Transverse colon (tissue), 4 donors: ENCODE measurements at regions not wholly inside any gene's neighbourhood (a gene's known extent, or its start where the extent isn't known, plus 50 kb on each side); places are given as distances from the start of the nearest gene placed in this dataset.

Experiments used
- DNase-seq: peaks from one replicate; pipeline ENCODE4 v3.0.0-alpha.2; 2019
- H3K27ac ChIP-seq, 4 donors: fragments of 200-600 bp; sonication (generic); 2 replicates each; pipeline ENCODE4 v1.5.1; 2016 to 2018; ENCODE audit warnings: inconsistent platforms in 4 of 4
- H3K27me3 ChIP-seq: fragments of 200-600 bp; sonication (generic); 2 replicates; pipeline ENCODE4 v1.5.1; 2017; ENCODE audit warnings: inconsistent platforms
- H3K36me3 ChIP-seq, 4 donors: fragments of 200-600 bp; sonication (generic); 2 replicates each; pipeline ENCODE4 v1.5.1; 2017 to 2019; ENCODE audit warnings: inconsistent platforms in 4 of 4
- H3K4me1 ChIP-seq, 4 donors: fragments of 200-600 bp; sonication (generic); 2 replicates each; pipeline ENCODE4 v1.5.1; 2017 to 2020; ENCODE audit warnings: inconsistent platforms in 4 of 4
- H3K4me3 ChIP-seq, 4 donors: fragments of 200-600 bp; sonication (generic); 1 replicate in 1 of 4; 2 replicates in 3 of 4; pipeline versions ENCODE4 v1.5.1 to v1.6.1; 2017 to 2019; ENCODE audit warnings: inconsistent platforms in 4 of 4
- H3K9me3 ChIP-seq, 2 donors: fragments of 200-600 bp; sonication (generic); 2 replicates each; pipeline ENCODE4 v1.5.1; 2017 to 2019; ENCODE audit warnings: inconsistent platforms in 2 of 2
- EP300 ChIP-seq: sonication (generic); formaldehyde crosslinking; IDR thresholded peaks from one replicate; pipeline ENCODE4 v1.6.1; 2017; ENCODE audit warnings: antibody characterized with exemption, low read depth
- POLR2A ChIP-seq: fragments of 450-650 bp; IDR thresholded peaks from one replicate; pipeline ENCODE4 v1.6.1; 2016; ENCODE audit warnings: antibody characterized with exemption, mild to moderate bottlenecking, moderate library complexity
- POLR2AphosphoS5 ChIP-seq, 3 donors: sonication (generic); formaldehyde crosslinking; IDR thresholded peaks; one replicate each; pipeline ENCODE4 v1.6.1; 2016; ENCODE audit warnings: antibody characterized with exemption in 3 of 3
- WGBS, 2 donors: methylation state at CpG; one replicate each; pipeline ENCODE4 v1.1.5; 2018; ENCODE audit warnings: low coverage in 1 of 2; 5-methylcytosine and 5-hydroxymethylcytosine counted together
- in situ Hi-C, 4 donors: fragments of 200-750 bp; cut with MboI; loops; one replicate each; pipeline versions ENCODE4 v1.15.0 to v1.15.1; 2017; ENCODE audit warnings: low sequenced_read_pairs in 3 of 4, low pct_ligation_motif_present in 1 of 4, low pct_unique_long_range_greater_than_20kb in 1 of 4
- intact Hi-C: fragments of 100-400 bp; cut with DNase I; formaldehyde crosslinking; loops from one replicate; pipeline ENCODE4 v1.15.1; 2023; ENCODE audit warnings: low total_unique reads
- TF ChIP-seq, protein P1 (sequence below), 5 experiments: fragments of 200-600 bp in 3 of 5; fragments of 450-650 bp in 2 of 5; sonication (generic) in 3 of 5; IDR thresholded peaks; 1 replicate in 2 of 5; 2 replicates in 3 of 5; pipeline ENCODE4 v1.5.1; 2016 to 2017; ENCODE audit warnings: antibody characterized with exemption in 5 of 5, inconsistent platforms in 3 of 5, mild to moderate bottlenecking in 2 of 5, moderate library complexity in 1 of 5

DNA sequence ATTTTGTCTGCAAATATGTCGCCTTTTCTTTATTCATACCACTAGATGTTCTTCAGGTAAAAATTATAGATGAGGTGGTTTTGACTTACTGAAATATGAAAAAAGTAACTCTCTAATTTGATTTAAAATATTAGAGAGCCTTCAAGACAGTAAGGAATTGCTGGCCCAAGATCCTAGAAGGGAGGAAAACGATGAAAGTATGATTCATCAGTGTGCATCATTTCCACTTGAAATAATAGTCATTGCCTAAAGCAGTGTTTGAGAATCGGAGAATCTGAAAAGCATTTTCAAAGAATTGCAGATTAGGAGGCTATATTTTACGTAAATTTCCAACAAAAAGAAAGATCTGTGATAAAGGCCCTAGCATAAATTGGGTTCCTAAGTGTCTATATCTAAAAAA lies 1707.9 kb upstream of the PRR20A start:
- 56 to 72% methylated on average over 4 of the region's 4 CpGs for WGBS, 2 donors
- intact Hi-C loops: no loop called here
- H3K27me3 ChIP-seq: no peaks in the 10 kb centered on the region
- no peaks in the 10 kb centered on the region for H3K36me3 ChIP-seq
- H3K9me3 ChIP-seq: no peaks in the 10 kb centered on the region
- H3K4me3 ChIP-seq: no peak overlapping the region
- H3K4me1 ChIP-seq: no peaks in the 10 kb centered on the region
- TF ChIP-seq POLR2A (no peak), POLR2AphosphoS5 (IDR thresholded peaks at IDR 0.05) (no peak), EP300 (no peak)
- TF ChIP-seq, protein P1, sequence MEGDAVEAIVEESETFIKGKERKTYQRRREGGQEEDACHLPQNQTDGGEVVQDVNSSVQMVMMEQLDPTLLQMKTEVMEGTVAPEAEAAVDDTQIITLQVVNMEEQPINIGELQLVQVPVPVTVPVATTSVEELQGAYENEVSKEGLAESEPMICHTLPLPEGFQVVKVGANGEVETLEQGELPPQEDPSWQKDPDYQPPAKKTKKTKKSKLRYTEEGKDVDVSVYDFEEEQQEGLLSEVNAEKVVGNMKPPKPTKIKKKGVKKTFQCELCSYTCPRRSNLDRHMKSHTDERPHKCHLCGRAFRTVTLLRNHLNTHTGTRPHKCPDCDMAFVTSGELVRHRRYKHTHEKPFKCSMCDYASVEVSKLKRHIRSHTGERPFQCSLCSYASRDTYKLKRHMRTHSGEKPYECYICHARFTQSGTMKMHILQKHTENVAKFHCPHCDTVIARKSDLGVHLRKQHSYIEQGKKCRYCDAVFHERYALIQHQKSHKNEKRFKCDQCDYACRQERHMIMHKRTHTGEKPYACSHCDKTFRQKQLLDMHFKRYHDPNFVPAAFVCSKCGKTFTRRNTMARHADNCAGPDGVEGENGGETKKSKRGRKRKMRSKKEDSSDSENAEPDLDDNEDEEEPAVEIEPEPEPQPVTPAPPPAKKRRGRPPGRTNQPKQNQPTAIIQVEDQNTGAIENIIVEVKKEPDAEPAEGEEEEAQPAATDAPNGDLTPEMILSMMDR (IDR thresholded peaks at IDR 0.05): no peak
- H3K27ac ChIP-seq: no peak overlapping the region
- DNase-seq: no peak
- in situ Hi-C loops: no loop called here

DNA sequence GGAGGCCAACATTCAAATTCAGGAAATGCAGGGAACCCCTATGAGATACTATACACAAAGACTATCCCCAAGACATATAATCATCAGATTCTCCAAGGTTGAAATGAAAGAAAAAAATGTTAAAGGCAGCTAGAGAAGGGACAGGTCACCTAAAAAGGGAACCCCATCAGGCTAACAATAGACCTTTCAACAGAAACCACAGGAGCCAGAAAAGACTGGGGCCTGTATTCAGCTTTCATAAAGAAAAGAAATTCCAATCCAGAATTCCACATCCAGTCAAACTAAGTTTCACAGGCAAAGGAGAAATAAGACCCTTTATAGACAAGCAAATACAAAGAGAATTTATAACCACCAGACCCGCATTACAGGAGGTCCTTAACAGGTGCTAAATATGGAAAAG lies 1703.6 kb upstream of the PRR20A start:
- Histone ChIP-seq H3K36me3 (no peaks in the 10 kb centered on the region), H3K9me3 (no peaks in the 10 kb centered on the region), H3K4me3 (no peak overlapping the region), H3K27me3 (no peaks in the 10 kb centered on the region), H3K4me1 (no peaks in the 10 kb centered on the region), H3K27ac (no peak overlapping the region)
- WGBS, 2 donors: 0 to 85% methylated on average over 1 of the region's 1 CpG
- no peak for DNase-seq
- intact Hi-C loops (no loop called here), in situ Hi-C loops (no loop called here)
- TF ChIP-seq EP300: no peak
- TF ChIP-seq, protein P1 (IDR thresholded peaks at IDR 0.05): no peak
- TF ChIP-seq POLR2AphosphoS5 (IDR thresholded peaks at IDR 0.05): no peak
- no peak for TF ChIP-seq POLR2A

DNA sequence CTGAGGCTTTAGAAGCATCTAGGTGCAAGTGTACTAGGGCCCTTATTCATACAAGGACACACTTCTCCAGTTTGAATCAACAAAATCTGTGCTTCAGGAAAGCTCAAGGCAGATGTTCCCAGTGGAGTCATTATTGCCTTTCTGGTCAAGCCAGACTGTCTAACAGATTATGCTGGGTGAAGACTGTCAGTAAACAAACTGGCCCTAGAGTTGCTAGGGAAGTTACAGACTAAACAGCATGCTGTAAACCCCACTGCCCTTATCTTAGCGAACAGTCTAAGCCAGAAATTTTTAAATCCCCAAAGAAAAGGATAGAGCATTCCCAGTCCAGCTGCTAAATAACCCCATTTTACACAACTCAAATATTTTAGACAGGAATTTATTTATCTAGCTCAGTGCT lies 1701.3 kb upstream of the PRR20A start:
- Histone ChIP-seq H3K9me3 (no peaks in the 10 kb centered on the region), H3K27me3 (no peaks in the 10 kb centered on the region), H3K27ac (no peak overlapping the region), H3K4me3 (no peak overlapping the region), H3K4me1 (no peaks in the 10 kb centered on the region), H3K36me3 (no peaks in the 10 kb centered on the region)
- DNase-seq: no peak
- WGBS, 2 donors: 0 to 6% methylated on average over 1 of the region's 1 CpG
- in situ Hi-C loops: no loop called here
- intact Hi-C loops: no loop called here
- TF ChIP-seq, protein P1 (IDR thresholded peaks at IDR 0.05): no peak
- TF ChIP-seq POLR2AphosphoS5 (IDR thresholded peaks at IDR 0.05): no peak
- TF ChIP-seq EP300: no peak
- TF ChIP-seq POLR2A: no peak

DNA sequence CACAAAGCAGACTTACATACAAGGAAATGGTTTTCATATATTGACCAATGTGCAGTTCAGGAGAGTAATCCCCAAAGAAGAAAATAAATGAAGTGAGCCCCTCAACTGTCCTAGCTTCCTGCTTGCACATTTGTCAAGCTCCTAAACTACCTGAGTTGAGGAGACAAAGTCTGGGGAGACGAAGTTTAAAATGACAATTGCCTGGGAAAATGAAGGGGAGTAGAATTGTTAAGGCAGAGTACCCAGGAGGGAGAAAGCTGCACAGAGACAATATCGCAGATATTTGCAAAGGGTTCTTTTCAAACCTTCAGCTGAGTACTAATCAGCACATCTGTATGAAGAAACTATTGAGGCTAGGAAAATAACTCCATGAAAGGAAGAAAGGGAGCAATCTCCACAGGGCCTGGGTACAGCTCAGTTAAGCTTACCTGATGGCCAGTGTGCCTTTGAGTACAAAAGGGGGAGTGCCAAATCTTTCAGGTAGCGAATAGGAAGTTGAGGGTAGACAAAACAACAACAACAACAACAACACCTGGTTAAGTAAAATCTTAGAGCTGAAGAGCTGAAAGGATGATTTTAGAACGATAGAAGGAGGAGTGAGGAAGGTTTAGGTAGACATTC lies 1700.1 kb upstream of the PRR20A start:
- in situ Hi-C loops: no loop called here
- H3K36me3 ChIP-seq: no peaks in the 10 kb centered on the region
- 44 to 62% methylated on average over 3 to 4 of the region's 4 CpGs for WGBS, 2 donors
- TF ChIP-seq POLR2AphosphoS5 (IDR thresholded peaks at IDR 0.05) (no peak), EP300 (no peak), POLR2A (no peak)
- TF ChIP-seq, protein P1 (IDR thresholded peaks at IDR 0.05): no peak
- intact Hi-C loops: no loop called here
- H3K4me1 ChIP-seq: no peaks in the 10 kb centered on the region
- no peak overlapping the region for H3K4me3 ChIP-seq
- H3K27me3 ChIP-seq: no peaks in the 10 kb centered on the region
- no peak overlapping the region for H3K27ac ChIP-seq
- no peak for DNase-seq
- no peaks in the 10 kb centered on the region for H3K9me3 ChIP-seq
